K562 (cell line): ENCODE measurements at regions not wholly inside any gene's neighbourhood (a gene's known extent, or its start where the extent isn't known, plus 50 kb on each side); places are given as distances from the start of the nearest gene placed in this dataset.

Experiments
- ATAC-seq: fragments of 200-7000 bp; cut with Tn5 transposase; 3 replicates; pipeline ENCODE4 v1.9.1; 2020; ENCODE audit warnings: moderate library complexity
- BruUV-seq: library from RNA; stranded (reverse); fragments of 400-500 nt; replicated peaks from 2 replicates; lab custom pipeline; 2021; lab: Mats Ljungman, UMichigan
- CTCF ChIA-PET: fragments of 300-600 bp; formaldehyde crosslinking; extraction: SDS; loops from one replicate; lab custom pipeline; 2021; ENCODE audit warnings: low intra/inter-chr PET ratio; lab: Yijun Ruan, JAX
- POLR2A ChIA-PET: fragments of 300-600, 350-650 bp; sonication (Branson Sonifier 250); formaldehyde crosslinking; extraction: SDS; loops from one replicate; lab custom pipeline; 2021; ENCODE audit warnings: antibody characterized with exemption, inconsistent platforms; lab: Yijun Ruan, JAX
- DNase-seq, 4 experiments: peaks; one replicate each; pipeline versions ENCODE4 v3.0.0 to v3.0.0-alpha.2; 2011 to 2018; ENCODE audit warnings: low spot score in 3 of 4, mixed read lengths in 3 of 4; ENCODE audit errors: extremely low read depth in 1 of 4
- FAIRE-seq: peaks from 2 replicates; lab custom pipeline; 2011; peaks lifted over from hg19 to GRCh38; lab: Jason Lieb, UNC
- H2AFZ ChIP-seq: 2 replicates; pipeline ENCODE4 v1.6.0; 2011; ENCODE audit warnings: low read depth, low read length, control low read depth, inconsistent platforms
- H3K27ac ChIP-seq: fragments of 200-600 bp; 3 replicates; pipeline ENCODE4 v1.8.0; 2011; ENCODE audit warnings: low read depth, mild to moderate bottlenecking, control low read depth, inconsistent platforms, low read length, moderate library complexity, mixed read lengths; ENCODE audit errors: extremely low read depth
- H3K27me3 ChIP-seq, 2 experiments: fragments of 300-600 bp in 1 of 2; 2 replicates in 1 of 2; 3 replicates in 1 of 2; pipeline versions ENCODE4 v1.6.0 to v1.8.0; 2011; ENCODE audit warnings: inconsistent platforms in 2 of 2, low read length in 2 of 2, mild to moderate bottlenecking in 1 of 2, mixed read lengths in 1 of 2, moderate library complexity in 1 of 2; ENCODE audit not compliant: control insufficient read depth in 2 of 2, insufficient read depth in 2 of 2
- H3K36me3 ChIP-seq: fragments of 300-600 bp; 3 replicates; pipeline ENCODE4 v1.8.0; 2011; ENCODE audit warnings: mild to moderate bottlenecking, low read length, inconsistent platforms; ENCODE audit not compliant: control insufficient read depth, insufficient read depth
- H3K4me1 ChIP-seq, 2 experiments: fragments of 200-600 bp in 1 of 2; replicated peaks in 1 of 2; 2 replicates in 1 of 2; 3 replicates in 1 of 2; pipeline versions ENCODE4 v1.5.1 to v1.8.0; 2011; ENCODE audit warnings: inconsistent platforms in 2 of 2, low read length in 2 of 2, mild to moderate bottlenecking in 1 of 2, mixed read lengths in 1 of 2, moderate library complexity in 1 of 2; ENCODE audit not compliant: control insufficient read depth in 2 of 2, insufficient read depth in 2 of 2
- H3K4me2 ChIP-seq: 2 replicates; pipeline ENCODE4 v1.6.1; 2011; ENCODE audit warnings: low read length, control low read depth, inconsistent platforms, mixed read lengths; ENCODE audit not compliant: insufficient read depth
- H3K4me3 ChIP-seq: fragments of 200-600 bp; sonication (generic), shearing (Covaris generic); 2 replicates; pipeline ENCODE4 v1.5.1; 2016; ENCODE audit warnings: control low read depth, inconsistent platforms
- H3K79me2 ChIP-seq: fragments of 200-600 bp; 3 replicates; pipeline ENCODE4 v1.8.0; 2011; ENCODE audit warnings: low read length, inconsistent platforms; ENCODE audit not compliant: control insufficient read depth, insufficient read depth
- H3K9ac ChIP-seq, 2 experiments: 2 replicates each; pipeline versions ENCODE4 v1.6.0 to v1.6.1; 2011; ENCODE audit warnings: low read depth in 2 of 2, low read length in 2 of 2, control low read depth in 1 of 2, inconsistent platforms in 1 of 2, mild to moderate bottlenecking in 1 of 2, mixed read lengths in 1 of 2; ENCODE audit not compliant: insufficient read depth in 1 of 2
- H3K9me1 ChIP-seq: one replicate; pipeline ENCODE4 v1.6.0; 2011; ENCODE audit warnings: inconsistent platforms, mild to moderate bottlenecking, low read length, moderate library complexity; ENCODE audit not compliant: control insufficient read depth, insufficient read depth
- H3K9me3 ChIP-seq: replicated peaks from 2 replicates; pipeline ENCODE4 v1.5.1; 2011; ENCODE audit warnings: low read depth, low read length, inconsistent platforms; ENCODE audit not compliant: control insufficient read depth, insufficient read depth
- H4K20me1 ChIP-seq: replicated peaks from 2 replicates; pipeline ENCODE4 v1.6.1; 2011; ENCODE audit warnings: low read length, inconsistent platforms, mixed read lengths; ENCODE audit not compliant: control insufficient read depth, insufficient read depth
- HDAC8 ChIP-seq: fragments of 450-650 bp; IDR thresholded peaks from 2 replicates; pipeline ENCODE4 v1.6.1; 2016; ENCODE audit warnings: mild to moderate bottlenecking, missing genetic modification characterization, moderate library complexity, missing compliant biosample characterization
- HNRNPLL ChIP-seq: fragments of 200-400 bp; formaldehyde crosslinking; IDR thresholded peaks from 2 replicates; pipeline ENCODE4 v1.6.1; 2017; ENCODE audit warnings: low read length, low read depth, mild to moderate bottlenecking; ENCODE audit not compliant: poor library complexity, severe bottlenecking
- RBM25 ChIP-seq: fragments of 200-400 bp; formaldehyde crosslinking; IDR thresholded peaks from 2 replicates; pipeline ENCODE4 v1.6.1; 2018; ENCODE audit warnings: low read length, low read depth, moderate library complexity; ENCODE audit not compliant: severe bottlenecking
- TFE3 ChIP-seq: fragments of 450-650 bp; formaldehyde crosslinking; IDR thresholded peaks from 2 replicates; pipeline ENCODE4 v1.4.0; 2020; ENCODE audit warnings: mild to moderate bottlenecking, mixed read lengths
- ZHX1 ChIP-seq: fragments of 150-350 bp; conservative IDR thresholded peaks from 2 replicates; pipeline ENCODE4 v1.6.1; 2014; ENCODE audit warnings: low read length
- WGBS: fragments of 100-300 bp; shearing (Covaris generic); methylation state at CpG from one replicate; pipeline ENCODE4 v1.1.6; 2016; ENCODE audit warnings: low coverage, mixed read lengths; ENCODE audit not compliant: insufficient coverage; ENCODE audit errors: missing lambda C conversion rate; 5-methylcytosine and 5-hydroxymethylcytosine counted together
- in situ Hi-C: fragments of 300-500 bp; cut with MboI; formaldehyde crosslinking; loops from 4 replicates; pipeline ENCODE4 v1.15.0; 2018; ENCODE audit warnings: inconsistent platforms, mixed read lengths
- intact Hi-C: fragments of 100-400 bp; cut with micrococcal nuclease; formaldehyde crosslinking; loops from 2 replicates; pipeline ENCODE4 v1.14.2; 2022

GRCh38 chr5:2163060-2163856 lies 280.5 kb upstream of the IRX4 start:
- in situ Hi-C loops (no loop called here), intact Hi-C loops (no loop called here)
- H3K27me3 ChIP-seq: peaks cover 16 to 53% of the 10 kb centered on the region in 2 experiments; a peak in 4 of 5 replicates
- no peak overlapping the region for H2AFZ ChIP-seq
- H4K20me1 ChIP-seq: peaks cover 4% of the 10 kb centered on the region; the same call in 1 of the 2 replicates
- POLR2A ChIA-PET: no interaction called here
- ATAC-seq: no peak
- H3K27ac ChIP-seq: no peak overlapping the region
- H3K4me3 ChIP-seq: no peak overlapping the region
- FAIRE-seq: peak; percentile 35
- no TSS peak for BruUV-seq
- H3K9me3 ChIP-seq: no peaks in the 10 kb centered on the region
- H3K79me2 ChIP-seq: no peaks in the 10 kb centered on the region
- H3K9me1 ChIP-seq: no peaks in the 10 kb centered on the region
- CTCF ChIA-PET: no interaction called here
- H3K9ac ChIP-seq: no peak overlapping the region
- TF ChIP-seq RBM25 (no peak), HNRNPLL (no peak), HDAC8 (tag) (no peak), ZHX1 (no peak), TFE3 (CRISPR knock-in tag) (peak; percentile 51; the same call in 1 of the 2 replicates)
- DNase-seq: no peak
- H3K4me1 ChIP-seq: no peaks in the 10 kb centered on the region
- no peak overlapping the region for H3K4me2 ChIP-seq
- WGBS: under 1% methylated on average over 20 of the region's 20 CpGs
- no peaks in the 10 kb centered on the region for H3K36me3 ChIP-seq
